CD14-positive monocyte (primary cell): ENCODE measurements at regions not wholly inside any gene's neighbourhood (a gene's known extent, or its start where the extent isn't known, plus 50 kb on each side); places are given as distances from the start of the nearest gene placed in this dataset.
"Not testable (repeated sequence)": the region's sequence is repeated elsewhere in the genome, so short reads cannot be mapped to it uniquely, and the experiment has no call there.

ENCODE experiments used
- DNase-seq, 3 donors: peaks; one replicate each; pipeline ENCODE4 v3.0.0-alpha.2; 2011 to 2022
- H2AFZ ChIP-seq: 2 replicates; pipeline ENCODE4 v1.6.0; 2012; ENCODE audit warnings: mild to moderate bottlenecking, low read depth, low read length, inconsistent platforms; ENCODE audit not compliant: insufficient read depth, poor library complexity, severe bottlenecking
- H3K27ac ChIP-seq, 2 donors: 1 replicate in 1 of 2; 2 replicates in 1 of 2; pipeline ENCODE4 v1.5.1; 2012 to 2013; ENCODE audit warnings: low read length in 2 of 2, control low read depth in 1 of 2, inconsistent platforms in 1 of 2, low read depth in 1 of 2, mild to moderate bottlenecking in 1 of 2
- H3K27me3 ChIP-seq, 2 donors: one replicate each; pipeline versions ENCODE4 v1.6.0 to v1.6.1; 2011 to 2013; ENCODE audit warnings: low read length in 2 of 2; ENCODE audit not compliant: control insufficient read depth in 2 of 2, insufficient read depth in 2 of 2
- H3K36me3 ChIP-seq, 2 donors: replicated peaks in 1 of 2; 1 replicate in 1 of 2; 2 replicates in 1 of 2; pipeline versions ENCODE4 v1.5.1 to v1.6.1; 2012 to 2013; ENCODE audit warnings: low read length in 2 of 2, control low read depth in 1 of 2, inconsistent platforms in 1 of 2, mild to moderate bottlenecking in 1 of 2; ENCODE audit not compliant: insufficient read depth in 2 of 2, control insufficient read depth in 1 of 2
- H3K4me1 ChIP-seq, 2 donors: 1 replicate in 1 of 2; 2 replicates in 1 of 2; pipeline versions ENCODE4 v1.5.1 to v1.6.1; 2012 to 2013; ENCODE audit warnings: low read length in 2 of 2, control low read depth in 1 of 2, inconsistent platforms in 1 of 2, mild to moderate bottlenecking in 1 of 2, moderate library complexity in 1 of 2; ENCODE audit not compliant: insufficient read depth in 2 of 2, control insufficient read depth in 1 of 2
- H3K4me2 ChIP-seq: replicated peaks from 2 replicates; pipeline ENCODE3; 2012; ENCODE audit warnings: low read length, moderate library complexity, mild to moderate bottlenecking; ENCODE audit not compliant: poor library complexity, severe bottlenecking; ENCODE audit errors: extremely low read depth
- H3K4me3 ChIP-seq, 3 experiments: fragments of 200-600 bp in 1 of 3; sonication (generic) in 1 of 3; replicated peaks in 1 of 3; 1 replicate in 2 of 3; 2 replicates in 1 of 3; pipeline ENCODE4 v1.5.1; 2011 to 2013; ENCODE audit warnings: low read length in 3 of 3, mild to moderate bottlenecking in 3 of 3, control low read depth in 2 of 3, low read depth in 2 of 3, inconsistent platforms in 1 of 3, moderate library complexity in 1 of 3
- H3K79me2 ChIP-seq: 2 replicates; pipeline ENCODE4 v1.6.0; 2012; ENCODE audit warnings: mild to moderate bottlenecking, control low read depth, inconsistent platforms, low read length, moderate library complexity; ENCODE audit not compliant: insufficient read depth
- H3K9ac ChIP-seq: 2 replicates; pipeline ENCODE4 v1.6.0; 2017; ENCODE audit warnings: low read length, mild to moderate bottlenecking; ENCODE audit not compliant: insufficient read depth, poor library complexity, severe bottlenecking
- H3K9me3 ChIP-seq, 2 donors: replicated peaks in 1 of 2; 1 replicate in 1 of 2; 2 replicates in 1 of 2; pipeline versions ENCODE4 v1.5.1 to v1.6.1; 2012 to 2013; ENCODE audit warnings: low read length in 2 of 2, control low read depth in 1 of 2; ENCODE audit not compliant: control insufficient read depth in 1 of 2, insufficient read depth in 1 of 2
- H4K20me1 ChIP-seq: 2 replicates; pipeline ENCODE4 v1.6.0; 2012; ENCODE audit warnings: mild to moderate bottlenecking, low read length, control low read depth, moderate library complexity; ENCODE audit not compliant: insufficient read depth
- H3K27ac Mint-ChIP-seq, 7 donors: one replicate each; pipeline ENCODE4 v1.8.0; 2020; ENCODE audit warnings: mild to moderate bottlenecking in 7 of 7, mixed read lengths in 7 of 7, moderate library complexity in 6 of 7, inconsistent platforms in 2 of 7
- H3K27me3 Mint-ChIP-seq, 3 donors: one replicate each; pipeline ENCODE4 v1.8.0; 2021 to 2022; ENCODE audit warnings: low read depth in 3 of 3, mild to moderate bottlenecking in 3 of 3, mixed read lengths in 3 of 3, moderate library complexity in 3 of 3, inconsistent platforms in 1 of 3
- H3K36me3 Mint-ChIP-seq, 2 donors: one replicate each; pipeline ENCODE4 v1.8.0; 2020; ENCODE audit warnings: mixed read lengths in 2 of 2, inconsistent platforms in 1 of 2, mild to moderate bottlenecking in 1 of 2
- H3K4me1 Mint-ChIP-seq: one replicate; pipeline ENCODE4 v1.8.0; 2020; ENCODE audit warnings: mild to moderate bottlenecking, mixed read lengths
- H3K4me3 Mint-ChIP-seq, 2 donors: one replicate each; pipeline ENCODE4 v1.8.0; 2020; ENCODE audit warnings: mild to moderate bottlenecking in 2 of 2, mixed read lengths in 2 of 2, moderate library complexity in 1 of 2
- H3K9me3 Mint-ChIP-seq, 7 donors: one replicate each; pipeline ENCODE4 v1.8.0; 2020 to 2022; ENCODE audit warnings: mixed read lengths in 7 of 7, mild to moderate bottlenecking in 6 of 7, moderate library complexity in 6 of 7, inconsistent platforms in 2 of 7
- WGBS: methylation state at CpG from one replicate; pipeline ENCODE4 v1.1.5; 2013; ENCODE audit warnings: missing lambda C conversion rate; ENCODE audit not compliant: insufficient coverage; 5-methylcytosine and 5-hydroxymethylcytosine counted together
- intact Hi-C, 2 donors: fragments of 100-400 bp; cut with micrococcal nuclease; formaldehyde crosslinking; loops; one replicate each; pipeline versions ENCODE4 v1.15.0 to v1.15.1; 2023
- TF ChIP-seq, protein P1 (sequence below): fragments of 200-600 bp; IDR thresholded peaks from one replicate; pipeline ENCODE4 v1.8.0; 2022; ENCODE audit warnings: antibody characterized with exemption, mild to moderate bottlenecking

GRCh38 chr18:9049495-9049809, 53.0 kb upstream of the NDUFV2 start:
- Mint-ChIP-seq H3K27me3 (peaks cover 0 to 2% (median 0%) of the 10 kb centered on the region in 3 donors), H3K36me3 (peaks cover 0 to 3% of the 10 kb centered on the region in 2 donors), H3K27ac (no peak overlapping the region), H3K4me1 (no peaks in the 10 kb centered on the region), H3K4me3 (no peak overlapping the region), H3K9me3 (peaks cover 25 to 43% (median 39%) of the 10 kb centered on the region in 7 donors)
- Histone ChIP-seq H3K79me2 (no peaks in the 10 kb centered on the region), H3K9ac (no peak overlapping the region), H2AFZ (no peak overlapping the region), H3K9me3 (peaks cover 23 to 29% of the 10 kb centered on the region in 2 donors), H3K27me3 (no peaks in the 10 kb centered on the region), H3K27ac (no peak overlapping the region), H3K4me1 (no peaks in the 10 kb centered on the region), H3K4me3 (no peak overlapping the region), H3K36me3 (no peaks in the 10 kb centered on the region), H3K4me2 (no peak overlapping the region), H4K20me1 (no peaks in the 10 kb centered on the region)
- no peak for DNase-seq
- TF ChIP-seq, protein P1, sequence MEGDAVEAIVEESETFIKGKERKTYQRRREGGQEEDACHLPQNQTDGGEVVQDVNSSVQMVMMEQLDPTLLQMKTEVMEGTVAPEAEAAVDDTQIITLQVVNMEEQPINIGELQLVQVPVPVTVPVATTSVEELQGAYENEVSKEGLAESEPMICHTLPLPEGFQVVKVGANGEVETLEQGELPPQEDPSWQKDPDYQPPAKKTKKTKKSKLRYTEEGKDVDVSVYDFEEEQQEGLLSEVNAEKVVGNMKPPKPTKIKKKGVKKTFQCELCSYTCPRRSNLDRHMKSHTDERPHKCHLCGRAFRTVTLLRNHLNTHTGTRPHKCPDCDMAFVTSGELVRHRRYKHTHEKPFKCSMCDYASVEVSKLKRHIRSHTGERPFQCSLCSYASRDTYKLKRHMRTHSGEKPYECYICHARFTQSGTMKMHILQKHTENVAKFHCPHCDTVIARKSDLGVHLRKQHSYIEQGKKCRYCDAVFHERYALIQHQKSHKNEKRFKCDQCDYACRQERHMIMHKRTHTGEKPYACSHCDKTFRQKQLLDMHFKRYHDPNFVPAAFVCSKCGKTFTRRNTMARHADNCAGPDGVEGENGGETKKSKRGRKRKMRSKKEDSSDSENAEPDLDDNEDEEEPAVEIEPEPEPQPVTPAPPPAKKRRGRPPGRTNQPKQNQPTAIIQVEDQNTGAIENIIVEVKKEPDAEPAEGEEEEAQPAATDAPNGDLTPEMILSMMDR, result no peak
- intact Hi-C loops, result no loop called here

GRCh38 chr18:9050628-9051284, 51.7 kb upstream of the NDUFV2 start:
- H3K4me1 ChIP-seq, H3K36me3 ChIP-seq, H3K27ac ChIP-seq, H2AFZ ChIP-seq, H3K4me3 Mint-ChIP-seq, DNase-seq, H3K27me3 Mint-ChIP-seq, H3K9ac ChIP-seq, H3K4me3 ChIP-seq, H4K20me1 ChIP-seq, intact Hi-C loops, H3K36me3 Mint-ChIP-seq, H3K79me2 ChIP-seq, H3K4me2 ChIP-seq, H3K4me1 Mint-ChIP-seq, H3K27me3 ChIP-seq: not testable (repeated sequence)
- peaks cover 23 to 29% of the 10 kb centered on the region in 2 donors for H3K9me3 ChIP-seq
- Mint-ChIP-seq H3K9me3 (peaks cover 25 to 41% (median 39%) of the 10 kb centered on the region in 7 donors), H3K27ac (peak overlapping the region in 1 of 7 donors; percentile 28)
- WGBS, result 100% methylated on average over 1 of the region's 1 CpG
